ENCODE measurements at regions not wholly inside any gene's neighbourhood (a gene's known extent, or its start where the extent isn't known, plus 50 kb on each side); places are given as distances from the start of the nearest gene placed in this dataset.

DNA sequence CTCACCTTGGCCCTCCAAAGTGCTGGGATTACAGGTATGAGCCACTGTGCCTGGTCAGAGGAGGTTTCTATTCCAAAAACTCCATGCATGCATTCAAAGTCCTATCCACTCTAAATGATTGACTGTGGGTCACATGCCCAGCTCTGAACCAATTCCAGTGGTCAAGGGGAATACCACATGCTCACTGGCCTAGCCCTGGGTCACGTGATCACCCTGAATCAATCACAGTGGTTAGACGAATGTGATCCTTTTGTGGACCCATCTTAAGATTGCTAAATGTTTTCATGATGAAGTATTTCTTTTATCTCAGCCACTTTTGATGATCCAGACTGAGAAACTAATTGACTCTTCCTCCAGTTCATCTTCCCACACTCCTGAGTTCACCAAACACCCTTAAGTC is 475.8 kb downstream of the PREX1 start:
- peaks cover 1% of the 10 kb centered on the region; the same call in 1 of the 2 replicates for H3K27me3 ChIP-seq (ENCODE audit: control insufficient read depth, insufficient read depth, low read length)
- no peaks in the 10 kb centered on the region for H3K36me3 ChIP-seq (ENCODE audit: control insufficient read depth, insufficient read depth, low read length)
- POLR2A ChIA-PET: no interaction called here
- TF ChIP-seq, protein P1, sequence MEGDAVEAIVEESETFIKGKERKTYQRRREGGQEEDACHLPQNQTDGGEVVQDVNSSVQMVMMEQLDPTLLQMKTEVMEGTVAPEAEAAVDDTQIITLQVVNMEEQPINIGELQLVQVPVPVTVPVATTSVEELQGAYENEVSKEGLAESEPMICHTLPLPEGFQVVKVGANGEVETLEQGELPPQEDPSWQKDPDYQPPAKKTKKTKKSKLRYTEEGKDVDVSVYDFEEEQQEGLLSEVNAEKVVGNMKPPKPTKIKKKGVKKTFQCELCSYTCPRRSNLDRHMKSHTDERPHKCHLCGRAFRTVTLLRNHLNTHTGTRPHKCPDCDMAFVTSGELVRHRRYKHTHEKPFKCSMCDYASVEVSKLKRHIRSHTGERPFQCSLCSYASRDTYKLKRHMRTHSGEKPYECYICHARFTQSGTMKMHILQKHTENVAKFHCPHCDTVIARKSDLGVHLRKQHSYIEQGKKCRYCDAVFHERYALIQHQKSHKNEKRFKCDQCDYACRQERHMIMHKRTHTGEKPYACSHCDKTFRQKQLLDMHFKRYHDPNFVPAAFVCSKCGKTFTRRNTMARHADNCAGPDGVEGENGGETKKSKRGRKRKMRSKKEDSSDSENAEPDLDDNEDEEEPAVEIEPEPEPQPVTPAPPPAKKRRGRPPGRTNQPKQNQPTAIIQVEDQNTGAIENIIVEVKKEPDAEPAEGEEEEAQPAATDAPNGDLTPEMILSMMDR (IDR thresholded peaks at IDR 0.05; ENCODE audit: insufficient read depth, low read depth, low read length): no peak
- no peak overlapping the region for H3K4me3 ChIP-seq (ENCODE audit: low read depth, low read length)
- DNase-seq (ENCODE audit: low read depth): no peak
- CTCF ChIA-PET: no interaction called here

DNA sequence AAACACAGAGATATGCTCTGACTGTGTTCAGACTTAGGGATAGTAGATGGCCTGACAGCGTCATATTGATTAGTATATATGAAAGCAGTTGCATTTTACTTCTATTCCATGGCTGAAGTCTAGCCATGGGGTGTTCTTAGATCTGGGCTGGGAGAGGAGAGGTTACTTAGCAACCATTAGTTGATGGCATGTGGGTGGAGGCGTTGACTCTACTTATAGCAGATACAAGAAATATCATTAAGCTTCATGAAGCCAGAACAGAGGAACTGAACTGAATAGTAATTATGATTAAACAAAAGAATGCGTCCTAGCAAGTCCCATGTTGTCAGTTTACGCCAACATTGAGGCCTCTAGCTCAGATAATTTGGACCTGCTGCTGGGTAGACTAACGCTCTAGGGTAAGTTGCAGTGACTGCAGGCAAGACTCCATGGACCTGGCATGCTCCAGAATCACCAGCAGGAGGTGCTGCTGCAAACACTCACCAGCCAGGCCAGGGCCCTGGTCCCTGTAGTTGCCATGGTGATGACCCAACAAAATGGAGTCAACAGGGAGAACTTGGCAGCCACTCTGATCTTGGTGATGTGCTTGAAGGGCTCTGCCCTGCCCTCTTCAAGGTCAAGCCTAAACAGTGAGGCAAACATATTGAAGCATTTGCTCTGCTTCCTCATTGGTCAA is 477.3 kb downstream of the PREX1 start:
- ChIA-PET POLR2A (no interaction called here), CTCF (no interaction called here)
- DNase-seq (ENCODE audit: low read depth): no peak
- TF ChIP-seq, protein P1 (IDR thresholded peaks at IDR 0.05; ENCODE audit: insufficient read depth, low read depth, low read length): no peak
- H3K36me3 ChIP-seq (ENCODE audit: control insufficient read depth, insufficient read depth, low read length): no peaks in the 10 kb centered on the region
- no peak overlapping the region for H3K4me3 ChIP-seq (ENCODE audit: low read depth, low read length)
- peaks cover 4% of the 10 kb centered on the region; the same call in 1 of the 2 replicates for H3K27me3 ChIP-seq (ENCODE audit: control insufficient read depth, insufficient read depth, low read length)

DNA sequence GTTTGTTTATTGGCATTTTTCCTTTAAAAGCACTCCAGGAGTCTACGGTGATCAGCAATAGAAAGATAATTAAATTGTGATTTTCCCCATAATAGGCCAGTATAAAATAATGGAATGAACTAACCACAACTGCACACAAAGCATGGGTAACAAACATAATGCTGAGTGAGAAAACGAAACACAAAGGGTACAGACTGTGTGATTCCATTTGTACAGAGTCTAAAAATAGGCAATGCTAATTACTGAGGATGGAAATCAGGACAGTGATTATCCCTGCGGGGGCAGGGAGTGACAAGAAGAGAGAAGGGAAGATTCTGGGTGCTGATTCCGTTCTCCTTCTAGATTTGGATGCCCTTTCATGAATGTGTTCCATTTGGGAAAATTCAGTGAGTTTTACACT is 478.1 kb downstream of the PREX1 start:
- DNase-seq (ENCODE audit: low read depth): no peak
- Histone ChIP-seq H3K36me3 (ENCODE audit: control insufficient read depth, insufficient read depth, low read length) (no peaks in the 10 kb centered on the region), H3K27me3 (ENCODE audit: control insufficient read depth, insufficient read depth, low read length) (peaks cover 6% of the 10 kb centered on the region; the same call in 1 of the 2 replicates), H3K4me3 (ENCODE audit: low read depth, low read length) (no peak overlapping the region)
- POLR2A ChIA-PET: no interaction called here
- TF ChIP-seq, protein P1 (IDR thresholded peaks at IDR 0.05; ENCODE audit: insufficient read depth, low read depth, low read length): no peak
- CTCF ChIA-PET: no interaction called here

DNA sequence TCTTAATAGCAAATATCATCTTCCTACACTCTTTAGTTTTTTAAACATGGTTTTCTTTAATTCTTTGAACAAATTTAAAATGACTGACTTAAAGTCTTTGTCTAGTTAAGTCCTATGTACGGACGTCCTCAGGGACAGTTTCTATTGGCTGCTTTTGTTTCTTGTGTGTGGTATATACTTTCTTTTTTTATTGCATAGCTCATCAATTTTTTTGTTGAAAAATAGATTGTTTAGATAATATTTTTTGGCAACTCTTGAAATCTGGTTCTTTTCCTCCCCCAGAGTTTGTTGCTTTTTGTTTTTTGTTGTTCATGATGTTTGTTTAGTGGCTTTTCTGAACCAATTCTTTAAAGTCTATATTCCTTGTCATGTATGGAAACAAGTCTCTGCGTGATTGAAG is 479.8 kb downstream of the PREX1 start:
- ChIA-PET POLR2A (no interaction called here), CTCF (interaction anchor here (1.2 kb wide), 1 partner anchor 272 kb away, joined by 4 read pairs; no protein-coding TSS in a partner anchor)
- Histone ChIP-seq H3K4me3 (ENCODE audit: low read depth, low read length) (no peak overlapping the region), H3K27me3 (ENCODE audit: control insufficient read depth, insufficient read depth, low read length) (peaks cover 6% of the 10 kb centered on the region; the same call in 1 of the 2 replicates), H3K36me3 (ENCODE audit: control insufficient read depth, insufficient read depth, low read length) (no peaks in the 10 kb centered on the region)
- no peak for DNase-seq (ENCODE audit: low read depth)
- TF ChIP-seq, protein P1 (IDR thresholded peaks at IDR 0.05; ENCODE audit: insufficient read depth, low read depth, low read length): no peak

DNA sequence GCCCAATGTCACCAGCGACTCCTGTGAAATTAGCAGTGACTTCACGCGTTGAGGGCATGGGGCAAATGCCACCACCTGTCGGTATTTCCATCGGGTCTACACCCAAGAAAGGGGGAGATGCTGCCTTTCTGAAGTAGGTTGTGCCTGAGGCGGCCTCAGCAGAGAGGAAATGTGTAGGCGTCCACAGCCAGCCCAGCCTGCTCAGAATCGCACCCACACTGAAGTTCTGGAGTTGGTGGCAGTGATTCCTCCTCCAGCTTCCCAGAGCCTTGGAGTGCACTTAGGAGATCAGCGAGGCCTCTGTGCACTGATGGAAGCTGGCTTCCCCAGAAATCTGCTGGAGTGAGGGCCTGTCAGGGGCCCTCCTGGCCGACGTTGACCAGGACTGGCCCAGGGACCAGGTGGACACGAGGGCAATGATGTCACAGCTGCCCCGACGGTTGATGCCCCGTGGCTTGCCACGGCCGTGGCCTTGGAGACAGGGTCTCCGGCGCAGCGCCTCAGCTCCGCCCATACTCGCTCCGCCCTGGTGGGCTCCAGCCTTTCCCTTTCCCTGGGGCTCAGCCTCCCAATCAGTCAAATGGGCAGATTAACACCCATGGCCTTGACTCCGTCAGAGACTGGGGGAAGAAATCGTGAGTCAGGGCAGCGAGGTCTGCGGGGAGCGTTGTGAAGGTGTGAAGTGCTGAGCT is 484.8 kb downstream of the PREX1 start:
- no peak for DNase-seq (ENCODE audit: low read depth)
- H3K36me3 ChIP-seq (ENCODE audit: control insufficient read depth, insufficient read depth, low read length): no peaks in the 10 kb centered on the region
- ChIA-PET CTCF (interaction anchor here (0.6 kb wide), 1 partner anchor 12 kb away, joined by 3 read pairs; no protein-coding TSS in a partner anchor), POLR2A (no interaction called here)
- TF ChIP-seq, protein P1 (IDR thresholded peaks at IDR 0.05; ENCODE audit: insufficient read depth, low read depth, low read length): no peak
- no peak overlapping the region for H3K4me3 ChIP-seq (ENCODE audit: low read depth, low read length)
- peaks cover 5% of the 10 kb centered on the region for H3K27me3 ChIP-seq (ENCODE audit: control insufficient read depth, insufficient read depth, low read length)
